H1 (cell line): ENCODE measurements at regions not wholly inside any gene's neighbourhood (a gene's known extent, or its start where the extent isn't known, plus 50 kb on each side); places are given as distances from the start of the nearest gene placed in this dataset.

Experiments used
- CTCF ChIA-PET: fragments of 300-600 bp; sonication (Branson Sonifier 250); formaldehyde crosslinking; loops from one replicate; lab custom pipeline; 2021; ENCODE audit not compliant: partially characterized antibody; lab: Charles Lee
- POLR2A ChIA-PET: fragments of 300-600 bp; sonication (Branson Sonifier 250); formaldehyde crosslinking; loops from one replicate; lab custom pipeline; 2021; ENCODE audit warnings: inconsistent platforms; ENCODE audit not compliant: partially characterized antibody; lab: Charles Lee
- DNase-seq, 2 experiments: peaks; one replicate each; pipeline versions ENCODE4 v3.0.0 to v3.0.0-alpha.2; 2010 to 2022; ENCODE audit warnings: low spot score in 2 of 2, low read depth in 1 of 2, mixed read lengths in 1 of 2
- FAIRE-seq: peaks from 2 replicates; lab custom pipeline; 2011; peaks lifted over from hg19 to GRCh38; lab: Jason Lieb, UNC
- H2AFZ ChIP-seq: 2 replicates; pipeline ENCODE4 v1.8.1; 2012; ENCODE audit warnings: low read length, inconsistent platforms
- H2AK5ac ChIP-seq: 2 replicates; pipeline ENCODE4 v1.6.1; 2013; ENCODE audit warnings: low read depth, low read length
- H2BK120ac ChIP-seq: replicated peaks from 2 replicates; pipeline ENCODE3; 2013; ENCODE audit warnings: low read depth, low read length, inconsistent platforms
- H2BK12ac ChIP-seq: 2 replicates; pipeline ENCODE4 v1.6.1; 2013; ENCODE audit warnings: low read depth, low read length
- H2BK15ac ChIP-seq: 2 replicates; pipeline ENCODE4 v1.6.1; 2013; ENCODE audit warnings: low read length
- H2BK20ac ChIP-seq: 2 replicates; pipeline ENCODE4 v1.6.1; 2013; ENCODE audit warnings: low read length
- H2BK5ac ChIP-seq: 2 replicates; pipeline ENCODE4 v1.6.1; 2013; ENCODE audit warnings: low read depth, low read length
- H3K14ac ChIP-seq: 2 replicates; pipeline ENCODE4 v1.6.1; 2013; ENCODE audit warnings: inconsistent platforms; ENCODE audit not compliant: insufficient read length
- H3K18ac ChIP-seq: 2 replicates; pipeline ENCODE4 v1.6.1; 2013; ENCODE audit warnings: low read length; ENCODE audit errors: extremely low read depth
- H3K23ac ChIP-seq: 2 replicates; pipeline ENCODE4 v1.6.1; 2013; ENCODE audit warnings: inconsistent platforms; ENCODE audit not compliant: insufficient read length
- H3K23me2 ChIP-seq: 2 replicates; pipeline ENCODE4 v1.6.1; 2013; ENCODE audit warnings: low read depth, low read length
- H3K27ac ChIP-seq: 2 replicates; pipeline ENCODE4 v1.6.1; 2011; ENCODE audit warnings: low read depth, low read length, inconsistent platforms
- H3K27me3 ChIP-seq, 4 experiments: replicated peaks in 1 of 4; 1 replicate in 1 of 4; 2 replicates in 3 of 4; pipeline versions ENCODE4 v1.6.1 to v1.8.1; 2011 to 2013; ENCODE audit warnings: low read length in 3 of 4, mild to moderate bottlenecking in 3 of 4, inconsistent platforms in 2 of 4, mixed read lengths in 2 of 4, moderate library complexity in 1 of 4; ENCODE audit not compliant: control insufficient read depth in 3 of 4, insufficient read depth in 3 of 4; ENCODE audit errors: extremely low read depth in 1 of 4
- H3K36me3 ChIP-seq, 4 experiments: 2 replicates each; pipeline versions ENCODE4 v1.6.1 to v1.8.1; 2011 to 2013; ENCODE audit warnings: mild to moderate bottlenecking in 4 of 4, low read length in 3 of 4, moderate library complexity in 2 of 4, control low read depth in 1 of 4, inconsistent platforms in 1 of 4; ENCODE audit not compliant: insufficient read depth in 4 of 4, control insufficient read depth in 2 of 4
- H3K4ac ChIP-seq: replicated peaks from 2 replicates; pipeline ENCODE3; 2013; ENCODE audit warnings: low read length, low read depth, mixed read lengths, inconsistent platforms; ENCODE audit not compliant: insufficient read length
- H3K4me1 ChIP-seq, 4 experiments: replicated peaks in 1 of 4; 1 replicate in 1 of 4; 2 replicates in 3 of 4; pipeline versions ENCODE4 v1.6.1 to v1.8.1; 2011 to 2013; ENCODE audit warnings: low read length in 3 of 4, inconsistent platforms in 2 of 4, mixed read lengths in 1 of 4; ENCODE audit not compliant: insufficient read depth in 4 of 4, control insufficient read depth in 3 of 4
- H3K4me2 ChIP-seq, 2 experiments: 2 replicates each; pipeline versions ENCODE4 v1.6.1 to v1.8.1; 2011 to 2013; ENCODE audit warnings: low read depth in 2 of 2, low read length in 2 of 2, control low read depth in 1 of 2, inconsistent platforms in 1 of 2, mild to moderate bottlenecking in 1 of 2; ENCODE audit not compliant: insufficient read depth in 1 of 2
- H3K4me3 ChIP-seq, 4 experiments: fragments of 200-600, 300-600 bp in 1 of 4; sonication (generic), shearing (Covaris generic), sonication (Bioruptor Twin) in 1 of 4; 2 replicates each; pipeline versions ENCODE4 v1.5.1 to v1.8.1; 2011 to 2016; ENCODE audit warnings: low read length in 4 of 4, low read depth in 3 of 4, control low read depth in 2 of 4, inconsistent platforms in 2 of 4, mild to moderate bottlenecking in 2 of 4, mixed read lengths in 1 of 4, moderate library complexity in 1 of 4; ENCODE audit not compliant: insufficient read depth in 2 of 4; ENCODE audit errors: extremely low read depth in 1 of 4
- H3K56ac ChIP-seq: replicated peaks from 2 replicates; pipeline ENCODE3; 2013; ENCODE audit warnings: low read depth, mild to moderate bottlenecking, mixed read lengths, low read length, inconsistent platforms; ENCODE audit not compliant: insufficient read length
- H3K79me1 ChIP-seq: 2 replicates; pipeline ENCODE4 v1.6.1; 2013; ENCODE audit warnings: low read depth, low read length, control low read depth
- H3K79me2 ChIP-seq, 2 experiments: 2 replicates each; pipeline versions ENCODE4 v1.6.1 to v1.8.1; 2012 to 2013; ENCODE audit warnings: low read length in 2 of 2, mild to moderate bottlenecking in 2 of 2, inconsistent platforms in 1 of 2; ENCODE audit not compliant: insufficient read depth in 2 of 2, control insufficient read depth in 1 of 2
- H3K9ac ChIP-seq, 4 experiments: replicated peaks in 1 of 4; 1 replicate in 1 of 4; 2 replicates in 3 of 4; pipeline versions ENCODE4 v1.6.1 to v1.8.1; 2011 to 2013; ENCODE audit warnings: low read depth in 3 of 4, low read length in 3 of 4, control low read depth in 2 of 4, mild to moderate bottlenecking in 2 of 4, moderate library complexity in 2 of 4, inconsistent platforms in 1 of 4; ENCODE audit errors: extremely low read depth in 1 of 4
- H3K9me3 ChIP-seq, 2 experiments: 2 replicates each; pipeline versions ENCODE4 v1.6.1 to v1.8.1; 2012 to 2013; ENCODE audit warnings: mild to moderate bottlenecking in 2 of 2, moderate library complexity in 2 of 2, control low read depth in 1 of 2, inconsistent platforms in 1 of 2, low read depth in 1 of 2, low read length in 1 of 2, mixed read lengths in 1 of 2; ENCODE audit not compliant: insufficient read depth in 2 of 2
- H4K20me1 ChIP-seq, 2 experiments: replicated peaks in 1 of 2; 2 replicates each; pipeline versions ENCODE3 to v1.8.1; 2011 to 2013; ENCODE audit warnings: inconsistent platforms in 2 of 2, low read length in 2 of 2, mild to moderate bottlenecking in 1 of 2; ENCODE audit not compliant: insufficient read depth in 2 of 2, control insufficient read depth in 1 of 2
- H4K5ac ChIP-seq: 2 replicates; pipeline ENCODE4 v1.6.1; 2013; ENCODE audit warnings: low read length, low read depth, mixed read lengths, inconsistent platforms; ENCODE audit not compliant: insufficient read length
- H4K8ac ChIP-seq: 2 replicates; pipeline ENCODE4 v1.8.0; 2013; ENCODE audit warnings: mild to moderate bottlenecking, moderate library complexity, low read length, inconsistent platforms; ENCODE audit not compliant: insufficient read depth; ENCODE audit errors: extremely low read depth
- H4K91ac ChIP-seq: replicated peaks from 2 replicates; pipeline ENCODE3; 2013; ENCODE audit warnings: low read length, mixed read lengths, inconsistent platforms; ENCODE audit not compliant: insufficient read length
- CEBPB ChIP-seq: IDR thresholded peaks from 2 replicates; pipeline ENCODE4 v1.6.1; 2012; ENCODE audit warnings: low read depth, low read length
- CTBP2 ChIP-seq: IDR thresholded peaks from 2 replicates; pipeline ENCODE4 v1.7.0; 2011; ENCODE audit warnings: borderline replicate concordance, mild to moderate bottlenecking, moderate library complexity, mixed read lengths, low read length; ENCODE audit not compliant: insufficient read depth, insufficient read length
- HDAC2 ChIP-seq, 2 experiments: fragments of 300-600 bp in 1 of 2; sonication (generic) in 1 of 2; IDR thresholded peaks; 2 replicates each; pipeline ENCODE4 v1.6.1; 2011 to 2012; ENCODE audit warnings: low read depth in 2 of 2, low read length in 2 of 2, mild to moderate bottlenecking in 2 of 2, moderate library complexity in 2 of 2, borderline replicate concordance in 1 of 2, inconsistent platforms in 1 of 2
- KDM4A ChIP-seq: IDR thresholded peaks from one replicate; pipeline ENCODE4 v1.7.1; 2012; ENCODE audit warnings: low read depth, mild to moderate bottlenecking, moderate library complexity, low read length, inconsistent platforms; ENCODE audit not compliant: severe bottlenecking
- RBBP5 ChIP-seq: IDR thresholded peaks from 2 replicates; pipeline ENCODE4 v1.7.1; 2012; ENCODE audit warnings: low read depth, mild to moderate bottlenecking, inconsistent platforms, low read length, moderate library complexity, borderline replicate concordance
- SRF ChIP-seq: IDR thresholded peaks from 2 replicates; pipeline ENCODE4 v1.6.1; 2011; ENCODE audit warnings: mild to moderate bottlenecking, low read depth, low read length, moderate library complexity
- SUZ12 ChIP-seq: fragments of 200-600 bp; sonication (generic); IDR thresholded peaks from 2 replicates; pipeline ENCODE4 v1.6.1; 2012; ENCODE audit warnings: mild to moderate bottlenecking, inconsistent platforms, low read length, moderate library complexity, mixed read lengths
- TAF7 ChIP-seq: optimal IDR thresholded peaks from 2 replicates; pipeline ENCODE3; 2011; ENCODE audit warnings: low read depth, mild to moderate bottlenecking, inconsistent platforms, low read length, moderate library complexity, borderline replicate concordance
- TBP ChIP-seq: IDR thresholded peaks from 2 replicates; pipeline ENCODE4 v1.6.1; 2011; ENCODE audit warnings: low read depth, low read length, improper control_type of control experiment
- TEAD4 ChIP-seq: IDR thresholded peaks from 2 replicates; pipeline ENCODE4 v1.6.1; 2012; ENCODE audit warnings: low read depth, low read length, inconsistent platforms, mixed read lengths
- WGBS, 2 experiments: shearing (Covaris generic) in 1 of 2; methylation state at CpG; one replicate each; pipeline versions ENCODE4 v1.1.6 to v1.1.7; 2013 to 2015; ENCODE audit warnings: low lambda C conversion rate in 2 of 2, mixed read lengths in 2 of 2, inconsistent platforms in 1 of 2, low coverage in 1 of 2, missing lambda C conversion rate in 1 of 2; ENCODE audit not compliant: insufficient replicate concordance in 2 of 2, insufficient coverage in 1 of 2, insufficient read length in 1 of 2; ENCODE audit errors: extremely low coverage in 1 of 2, missing lambda C conversion rate in 1 of 2; 5-methylcytosine and 5-hydroxymethylcytosine counted together

DNA sequence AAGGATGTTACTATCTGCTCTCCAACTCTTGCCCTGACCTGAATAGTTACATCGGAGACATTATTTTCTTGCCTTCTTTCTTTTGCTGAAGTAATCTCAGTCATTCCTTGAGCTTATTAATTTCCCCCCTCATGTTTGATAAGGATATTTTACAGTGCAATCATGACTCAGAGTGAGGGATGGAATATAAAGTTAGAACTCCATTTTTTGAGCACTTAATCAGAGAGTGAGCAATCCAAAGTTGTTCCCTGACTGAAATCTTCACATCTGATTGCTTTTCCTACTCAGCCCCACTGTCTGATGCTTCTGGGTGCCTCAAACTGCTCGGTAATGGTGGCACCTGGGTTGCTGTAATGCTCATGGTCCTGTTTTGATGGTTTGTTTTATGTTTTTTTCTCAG lies 142.7 kb upstream of the SEL1L start:
- DNase-seq = no peak
- no peak overlapping the region for H2BK20ac ChIP-seq
- no peak overlapping the region for H2BK12ac ChIP-seq
- no peak overlapping the region for H3K4ac ChIP-seq
- H4K20me1 ChIP-seq = peaks cover 0 to 3% of the 10 kb centered on the region in 2 experiments
- ChIA-PET POLR2A (no interaction called here), CTCF (interaction anchor here (1.3 to 1.4 kb wide), 2 partner anchors 9 to 34 kb away, joined by 3 to 4 read pairs; no protein-coding TSS in a partner anchor)
- WGBS, 2 experiments = 87% methylated on average over 2 of the region's 2 CpGs; no CpG with 5 or more reads in 1 of the 2 experiments
- peaks cover 0 to 5% (median 4%) of the 10 kb centered on the region in 4 experiments; a peak in 4 of 7 replicates for H3K4me1 ChIP-seq
- peaks cover 15 to 48% (median 30%) of the 10 kb centered on the region in 4 experiments for H3K27me3 ChIP-seq
- H2BK5ac ChIP-seq = no peak overlapping the region
- H3K18ac ChIP-seq = no peak overlapping the region
- no peak overlapping the region for H2AK5ac ChIP-seq
- no peak overlapping the region for H3K23ac ChIP-seq
- H2BK120ac ChIP-seq = no peak overlapping the region
- no peak for FAIRE-seq
- no peak overlapping the region for H3K9ac ChIP-seq
- no peak overlapping the region for H4K91ac ChIP-seq
- H4K5ac ChIP-seq = no peak overlapping the region
- peaks cover 0 to 3% (median 0%) of the 10 kb centered on the region in 4 experiments; a peak in 1 of 8 replicates for H3K36me3 ChIP-seq
- TF ChIP-seq KDM4A (no peak), HDAC2 (IDR thresholded peaks at IDR 0.05; ENCODE audit: borderline replicate concordance in 1 of 2, low read depth in 2 of 2, low read length in 2 of 2) (no peak), TAF7 (no peak), TBP (no peak), CTBP2 (no peak), RBBP5 (no peak), TEAD4 (no peak), SUZ12 (no peak), CEBPB (no peak), SRF (no peak)
- no peak overlapping the region for H3K4me2 ChIP-seq
- H2BK15ac ChIP-seq = no peak overlapping the region
- no peak overlapping the region for H4K8ac ChIP-seq
- no peaks in the 10 kb centered on the region for H3K23me2 ChIP-seq
- no peak overlapping the region for H3K56ac ChIP-seq
- no peak overlapping the region for H2AFZ ChIP-seq
- H3K4me3 ChIP-seq = no peak overlapping the region
- no peak overlapping the region for H3K14ac ChIP-seq
- no peaks in the 10 kb centered on the region for H3K79me2 ChIP-seq
- H3K79me1 ChIP-seq = no peaks in the 10 kb centered on the region
- H3K9me3 ChIP-seq = peaks cover 0 to 4% of the 10 kb centered on the region in 2 experiments; a peak in 1 of 4 replicates
- no peak overlapping the region for H3K27ac ChIP-seq
